ENCODE measurements at regions not wholly inside any gene's neighbourhood (a gene's known extent, or its start where the extent isn't known, plus 50 kb on each side); places are given as distances from the start of the nearest gene placed in this dataset.

GRCh38 chr2:62277688-62278087 is 81.8 kb downstream of the B3GNT2 start:
- Histone ChIP-seq H3K27ac (no peak overlapping the region), H3K4me1 (no peaks in the 10 kb centered on the region), H3K36me3 (no peaks in the 10 kb centered on the region), H3K4me3 (no peak overlapping the region), H3K9me3 (peaks cover 4% of the 10 kb centered on the region), H3K27me3 (no peaks in the 10 kb centered on the region)
- DNase-seq (ENCODE audit: extremely low spot score in 2 of 2), result no peak
- intact Hi-C loops (cut with DNase I), result no loop called here
- TF ChIP-seq CTCF (IDR thresholded peaks at IDR 0.05), result no peak
- TF ChIP-seq POLR2A (IDR thresholded peaks at IDR 0.05), result no peak
- TF ChIP-seq POLR2AphosphoS5 (IDR thresholded peaks at IDR 0.05; ENCODE audit: insufficient read depth in 1 of 2, low read depth in 1 of 2), result no peak
